ENCODE measurements at regions not wholly inside any gene's neighbourhood (a gene's known extent, or its start where the extent isn't known, plus 50 kb on each side); places are given as distances from the start of the nearest gene placed in this dataset.
A peak's percentile ranks its signal among the peaks of the same experiment; 100 is the strongest.

DNA sequence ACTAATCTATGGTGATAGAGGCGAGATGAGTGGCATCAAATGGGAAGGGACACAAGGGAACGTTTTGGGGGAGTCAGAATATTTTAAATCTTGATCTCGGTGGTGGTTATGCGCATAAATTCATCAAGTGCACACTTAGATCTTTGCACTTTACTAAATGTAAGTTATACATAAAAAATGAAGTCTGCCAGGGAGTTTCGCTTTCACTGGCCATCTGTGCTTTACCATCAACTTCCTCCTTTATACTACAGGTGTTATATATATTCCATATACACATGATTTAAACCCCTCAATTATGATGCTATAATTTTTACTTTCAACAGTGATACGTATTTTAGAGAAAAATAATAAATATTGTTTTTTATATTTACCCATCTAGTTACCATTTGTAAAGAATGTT is 97.6 kb upstream of the AKIRIN2 start:
- Histone ChIP-seq H3K27ac (ENCODE audit: low read depth, low read length) (no peak overlapping the region), H3K27me3 (ENCODE audit: control insufficient read depth in 5 of 5, insufficient read depth in 4 of 5, low read length in 5 of 5) (no peaks in the 10 kb centered on the region), H3K9me3 (ENCODE audit: control insufficient read depth in 5 of 5, low read length in 5 of 5) (no peaks in the 10 kb centered on the region), H3K4me3 (ENCODE audit: low read depth in 1 of 5, low read length in 5 of 5) (no peak overlapping the region), H3K36me3 (ENCODE audit: control insufficient read depth in 5 of 5, insufficient read depth in 5 of 5, low read length in 5 of 5) (no peaks in the 10 kb centered on the region), H3K4me1 (ENCODE audit: control insufficient read depth in 5 of 5, insufficient read depth in 5 of 5, low read length in 5 of 5) (peaks cover 0 to 15% (median 12%) of the 10 kb centered on the region in 5 donors), H3K9ac (ENCODE audit: low read length in 5 of 5) (no peak overlapping the region)

GRCh38 chr6:87798393-87799278 is 96.6 kb upstream of the AKIRIN2 start:
- Histone ChIP-seq H3K27ac (ENCODE audit: low read depth, low read length) (no peak overlapping the region), H3K27me3 (ENCODE audit: control insufficient read depth in 5 of 5, insufficient read depth in 4 of 5, low read length in 5 of 5) (no peaks in the 10 kb centered on the region), H3K4me3 (ENCODE audit: low read depth in 1 of 5, low read length in 5 of 5) (no peak overlapping the region), H3K9ac (ENCODE audit: low read length in 5 of 5) (no peak overlapping the region), H3K36me3 (ENCODE audit: control insufficient read depth in 5 of 5, insufficient read depth in 5 of 5, low read length in 5 of 5) (no peaks in the 10 kb centered on the region), H3K4me1 (ENCODE audit: control insufficient read depth in 5 of 5, insufficient read depth in 5 of 5, low read length in 5 of 5) (peaks cover 0 to 15% (median 12%) of the 10 kb centered on the region in 5 donors), H3K9me3 (ENCODE audit: control insufficient read depth in 5 of 5, low read length in 5 of 5) (no peaks in the 10 kb centered on the region)

DNA sequence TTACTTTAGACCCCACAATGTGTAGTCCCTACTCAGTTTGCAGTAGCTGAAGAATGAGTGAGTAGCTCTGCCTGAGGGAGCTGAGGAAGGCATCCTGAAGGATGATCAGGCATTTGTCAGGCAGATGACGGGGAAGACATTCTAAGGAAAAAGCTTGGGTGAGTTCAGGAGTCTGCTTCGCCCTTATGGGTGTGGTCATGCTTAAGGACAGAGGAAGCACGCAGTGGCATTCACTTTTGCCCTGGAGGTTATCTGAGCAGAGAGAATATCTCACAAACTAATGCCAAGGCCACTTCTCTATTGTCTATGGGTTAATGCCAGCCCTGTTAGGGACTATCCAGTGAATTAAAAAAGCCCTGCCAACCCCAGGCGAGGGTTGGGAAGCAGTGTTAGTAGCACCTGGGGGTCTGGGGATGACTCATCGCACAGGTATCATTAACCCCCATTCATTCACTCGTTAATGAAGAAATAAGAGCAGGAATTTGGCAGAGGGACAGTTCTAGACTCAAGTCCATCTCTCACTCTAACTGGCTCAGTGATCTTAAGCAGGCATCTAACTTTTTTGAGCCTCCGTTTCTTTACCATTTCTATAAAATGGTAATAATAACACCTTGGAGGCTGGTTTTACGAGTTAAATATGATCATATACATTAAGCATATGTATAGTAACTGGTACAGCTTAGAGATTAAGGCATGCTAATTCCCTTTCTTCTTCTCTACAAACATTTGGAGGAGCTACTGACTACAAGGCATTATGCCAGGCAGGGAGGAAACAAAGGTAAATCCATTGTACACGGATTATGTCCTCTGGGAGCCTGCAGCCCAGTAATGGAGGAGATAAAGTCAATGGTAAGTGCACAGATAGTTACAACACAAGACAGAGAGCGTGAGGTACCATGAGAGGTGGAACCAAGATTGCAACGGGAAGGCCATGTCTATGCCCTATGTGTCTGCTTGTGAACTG is 93.2 kb upstream of the AKIRIN2 start:
- no peaks in the 10 kb centered on the region for H3K27me3 ChIP-seq (ENCODE audit: control insufficient read depth in 5 of 5, insufficient read depth in 4 of 5, low read length in 5 of 5)
- H3K9ac ChIP-seq (ENCODE audit: low read length in 5 of 5), result no peak overlapping the region
- no peak overlapping the region for H3K4me3 ChIP-seq (ENCODE audit: low read depth in 1 of 5, low read length in 5 of 5)
- peaks cover 0 to 20% (median 19%) of the 10 kb centered on the region in 5 donors for H3K4me1 ChIP-seq (ENCODE audit: control insufficient read depth in 5 of 5, insufficient read depth in 5 of 5, low read length in 5 of 5)
- no peak overlapping the region for H3K27ac ChIP-seq (ENCODE audit: low read depth, low read length)
- no peaks in the 10 kb centered on the region for H3K9me3 ChIP-seq (ENCODE audit: control insufficient read depth in 5 of 5, low read length in 5 of 5)
- H3K36me3 ChIP-seq (ENCODE audit: control insufficient read depth in 5 of 5, insufficient read depth in 5 of 5, low read length in 5 of 5), result no peaks in the 10 kb centered on the region

- H3K9ac ChIP-seq (ENCODE audit: low read length in 5 of 5), result no peak overlapping the region
- no peaks in the 10 kb centered on the region for H3K9me3 ChIP-seq (ENCODE audit: control insufficient read depth in 5 of 5, low read length in 5 of 5)
- peaks cover 0 to 30% (median 24%) of the 10 kb centered on the region in 5 donors for H3K4me1 ChIP-seq (ENCODE audit: control insufficient read depth in 5 of 5, insufficient read depth in 5 of 5, low read length in 5 of 5)
- H3K27ac ChIP-seq (ENCODE audit: low read depth, low read length), result no peak overlapping the region
- no peak overlapping the region for H3K4me3 ChIP-seq (ENCODE audit: low read depth in 1 of 5, low read length in 5 of 5)
- no peaks in the 10 kb centered on the region for H3K27me3 ChIP-seq (ENCODE audit: control insufficient read depth in 5 of 5, insufficient read depth in 4 of 5, low read length in 5 of 5)
- H3K36me3 ChIP-seq (ENCODE audit: control insufficient read depth in 5 of 5, insufficient read depth in 5 of 5, low read length in 5 of 5), result no peaks in the 10 kb centered on the region
Measured at GRCh38 chr6:87793315-87793714, 91.3 kb upstream of the AKIRIN2 start.

DNA sequence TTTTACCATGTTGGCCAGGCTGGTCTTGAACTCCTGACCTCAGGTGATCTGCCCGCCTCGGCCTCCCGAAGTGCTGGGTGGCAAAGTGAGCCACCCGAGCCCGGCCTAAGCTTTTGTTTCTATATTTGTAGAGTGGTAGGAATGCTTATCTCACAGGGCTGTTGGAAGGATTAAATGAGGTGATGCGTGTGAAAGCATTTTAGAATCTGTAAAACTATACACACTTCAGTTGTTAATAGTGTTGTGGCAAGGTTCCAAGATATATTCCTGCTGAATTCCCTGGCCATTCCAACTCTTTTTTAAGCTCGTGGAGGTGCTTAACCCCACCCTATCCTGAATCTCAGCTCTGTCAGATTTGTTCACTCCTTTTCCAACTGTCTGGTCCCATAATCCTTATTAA is 89.9 kb upstream of the AKIRIN2 start:
- Histone ChIP-seq H3K4me1 (ENCODE audit: control insufficient read depth in 5 of 5, insufficient read depth in 5 of 5, low read length in 5 of 5) (peaks cover 0 to 30% (median 24%) of the 10 kb centered on the region in 5 donors), H3K9ac (ENCODE audit: low read length in 5 of 5) (no peak overlapping the region), H3K4me3 (ENCODE audit: low read depth in 1 of 5, low read length in 5 of 5) (no peak overlapping the region), H3K27me3 (ENCODE audit: control insufficient read depth in 5 of 5, insufficient read depth in 4 of 5, low read length in 5 of 5) (no peaks in the 10 kb centered on the region), H3K36me3 (ENCODE audit: control insufficient read depth in 5 of 5, insufficient read depth in 5 of 5, low read length in 5 of 5) (no peaks in the 10 kb centered on the region), H3K27ac (ENCODE audit: low read depth, low read length) (no peak overlapping the region), H3K9me3 (ENCODE audit: control insufficient read depth in 5 of 5, low read length in 5 of 5) (no peaks in the 10 kb centered on the region)

DNA sequence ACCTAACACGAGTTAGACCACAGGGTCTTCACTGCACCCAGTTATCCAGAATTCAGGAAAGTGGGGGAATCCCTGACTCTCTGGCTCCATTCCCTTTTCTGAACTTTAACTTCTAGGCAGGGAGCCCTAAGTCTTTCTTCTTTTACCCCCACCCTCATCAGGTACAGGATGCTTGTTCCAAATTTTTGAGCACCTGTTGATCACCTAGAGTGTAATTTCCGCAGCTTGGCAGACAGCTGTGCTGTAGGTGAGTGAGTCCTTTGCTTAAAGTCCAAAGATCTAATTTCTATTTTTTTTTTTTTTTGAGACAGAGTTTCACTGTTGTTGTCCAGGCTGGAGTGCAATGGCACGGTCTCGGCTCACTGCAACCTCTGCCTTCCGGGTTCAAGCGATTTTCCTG is 89.5 kb upstream of the AKIRIN2 start:
- Histone ChIP-seq H3K27ac (ENCODE audit: low read depth, low read length) (no peak overlapping the region), H3K36me3 (ENCODE audit: control insufficient read depth in 5 of 5, insufficient read depth in 5 of 5, low read length in 5 of 5) (no peaks in the 10 kb centered on the region), H3K4me1 (ENCODE audit: control insufficient read depth in 5 of 5, insufficient read depth in 5 of 5, low read length in 5 of 5) (peaks cover 2 to 26% (median 21%) of the 10 kb centered on the region in 5 donors)

GRCh38 chr6:87791029-87791428 is 89.0 kb upstream of the AKIRIN2 start:
- H3K9ac ChIP-seq (ENCODE audit: low read length in 5 of 5), result no peak overlapping the region
- H3K9me3 ChIP-seq (ENCODE audit: control insufficient read depth in 5 of 5, low read length in 5 of 5), result no peaks in the 10 kb centered on the region
- no peak overlapping the region for H3K27ac ChIP-seq (ENCODE audit: low read depth, low read length)
- H3K36me3 ChIP-seq (ENCODE audit: control insufficient read depth in 5 of 5, insufficient read depth in 5 of 5, low read length in 5 of 5), result no peaks in the 10 kb centered on the region
- H3K27me3 ChIP-seq (ENCODE audit: control insufficient read depth in 5 of 5, insufficient read depth in 4 of 5, low read length in 5 of 5), result no peaks in the 10 kb centered on the region
- H3K4me1 ChIP-seq (ENCODE audit: control insufficient read depth in 5 of 5, insufficient read depth in 5 of 5, low read length in 5 of 5), result peaks cover 2 to 21% (median 16%) of the 10 kb centered on the region in 5 donors
- H3K4me3 ChIP-seq (ENCODE audit: low read depth in 1 of 5, low read length in 5 of 5), result no peak overlapping the region

More for the DNA sequence above, 89.5 kb upstream of the AKIRIN2 start:
- no peaks in the 10 kb centered on the region for H3K9me3 ChIP-seq (ENCODE audit: control insufficient read depth in 5 of 5, low read length in 5 of 5)
- H3K9ac ChIP-seq (ENCODE audit: low read length in 5 of 5), result no peak overlapping the region
- H3K27me3 ChIP-seq (ENCODE audit: control insufficient read depth in 5 of 5, insufficient read depth in 4 of 5, low read length in 5 of 5), result no peaks in the 10 kb centered on the region
- no peak overlapping the region for H3K4me3 ChIP-seq (ENCODE audit: low read depth in 1 of 5, low read length in 5 of 5)

GRCh38 chr6:87789900-87790290 is 87.9 kb upstream of the AKIRIN2 start:
- no peaks in the 10 kb centered on the region for H3K36me3 ChIP-seq (ENCODE audit: control insufficient read depth in 5 of 5, insufficient read depth in 5 of 5, low read length in 5 of 5)
- peaks cover 2 to 15% (median 12%) of the 10 kb centered on the region in 5 donors for H3K4me1 ChIP-seq (ENCODE audit: control insufficient read depth in 5 of 5, insufficient read depth in 5 of 5, low read length in 5 of 5)
- H3K9me3 ChIP-seq (ENCODE audit: control insufficient read depth in 5 of 5, low read length in 5 of 5), result no peaks in the 10 kb centered on the region
- H3K4me3 ChIP-seq (ENCODE audit: low read depth in 1 of 5, low read length in 5 of 5), result no peak overlapping the region
- H3K27me3 ChIP-seq (ENCODE audit: control insufficient read depth in 5 of 5, insufficient read depth in 4 of 5, low read length in 5 of 5), result no peaks in the 10 kb centered on the region
- no peak overlapping the region for H3K27ac ChIP-seq (ENCODE audit: low read depth, low read length)
- H3K9ac ChIP-seq (ENCODE audit: low read length in 5 of 5), result no peak overlapping the region

- no peak overlapping the region for H3K4me3 ChIP-seq (ENCODE audit: low read depth in 1 of 5, low read length in 5 of 5)
- H3K27ac ChIP-seq (ENCODE audit: low read depth, low read length), result peak overlapping the region; percentile 13
- no peak overlapping the region for H3K9ac ChIP-seq (ENCODE audit: low read length in 5 of 5)
- no peaks in the 10 kb centered on the region for H3K9me3 ChIP-seq (ENCODE audit: control insufficient read depth in 5 of 5, low read length in 5 of 5)
- no peaks in the 10 kb centered on the region for H3K27me3 ChIP-seq (ENCODE audit: control insufficient read depth in 5 of 5, insufficient read depth in 4 of 5, low read length in 5 of 5)
- no peaks in the 10 kb centered on the region for H3K36me3 ChIP-seq (ENCODE audit: control insufficient read depth in 5 of 5, insufficient read depth in 5 of 5, low read length in 5 of 5)
- H3K4me1 ChIP-seq (ENCODE audit: control insufficient read depth in 5 of 5, insufficient read depth in 5 of 5, low read length in 5 of 5), result peaks cover 2 to 17% (median 15%) of the 10 kb centered on the region in 5 donors
Measured at GRCh38 chr6:87789198-87789899, 87.3 kb upstream of the AKIRIN2 start.
